OCI-LY7 (cell line): ENCODE measurements at regions not wholly inside any gene's neighbourhood (a gene's known extent, or its start where the extent isn't known, plus 50 kb on each side); places are given as distances from the start of the nearest gene placed in this dataset.

ENCODE experiments used
- BruUV-seq: library from RNA; stranded (reverse); fragments of 400-500 nt; replicated peaks from 2 replicates; lab custom pipeline; 2021; lab: Mats Ljungman, UMichigan
- CTCF ChIA-PET: fragments of 300-600 bp; sonication (Branson Sonifier 250); formaldehyde crosslinking; loops from one replicate; lab custom pipeline; 2022; ENCODE audit warnings: antibody characterized with exemption; ENCODE audit not compliant: unreplicated experiment; lab: Charles Lee
- POLR2A ChIA-PET: fragments of 300-600 bp; sonication (Branson Sonifier 250); formaldehyde crosslinking; loops from one replicate; lab custom pipeline; 2022; ENCODE audit warnings: antibody characterized with exemption; lab: Charles Lee
- DNase-seq: peaks from one replicate; pipeline ENCODE4 v3.0.0-alpha.2; 2015; ENCODE audit warnings: low spot score
- H2AFZ ChIP-seq: fragments of 200-600 bp; sonication (generic), shearing (Covaris generic); 2 replicates; pipeline ENCODE4 v1.6.1; 2014; ENCODE audit warnings: mild to moderate bottlenecking, antibody characterized with exemption, low read length, moderate library complexity
- H3K27ac ChIP-seq: fragments of 200-600 bp; sonication (generic); 2 replicates; pipeline ENCODE4 v1.5.1; 2014; ENCODE audit warnings: mixed run types, low read depth, mild to moderate bottlenecking, moderate library complexity, low read length, inconsistent platforms; ENCODE audit not compliant: poor library complexity, severe bottlenecking
- H3K36me3 ChIP-seq: fragments of 200-600 bp; sonication (generic); 2 replicates; pipeline ENCODE4 v1.6.1; 2014; ENCODE audit warnings: mild to moderate bottlenecking, antibody characterized with exemption, low read length, moderate library complexity, mixed read lengths; ENCODE audit not compliant: insufficient read depth
- H3K4me1 ChIP-seq: fragments of 200-600 bp; sonication (generic); 2 replicates; pipeline ENCODE4 v1.5.1; 2014; ENCODE audit warnings: mild to moderate bottlenecking, low read length; ENCODE audit not compliant: insufficient read depth, poor library complexity, severe bottlenecking
- H3K4me2 ChIP-seq: fragments of 200-600 bp; sonication (generic); 2 replicates; pipeline ENCODE4 v1.6.1; 2014; ENCODE audit warnings: mild to moderate bottlenecking, low read length
- H3K4me3 ChIP-seq: fragments of 200-600 bp; sonication (generic); 2 replicates; pipeline ENCODE4 v1.5.1; 2014; ENCODE audit warnings: mild to moderate bottlenecking, low read depth, low read length; ENCODE audit not compliant: poor library complexity, severe bottlenecking
- H3K79me2 ChIP-seq: fragments of 200-600 bp; sonication (generic); 2 replicates; pipeline ENCODE4 v1.6.1; 2016; ENCODE audit warnings: low read depth, mild to moderate bottlenecking, low read length, moderate library complexity, mixed read lengths; ENCODE audit not compliant: insufficient read depth
- H3K9me2 ChIP-seq: fragments of 200-600 bp; sonication (generic); 2 replicates; pipeline ENCODE4 v1.6.1; 2016; ENCODE audit warnings: mild to moderate bottlenecking, low read length, mixed read lengths; ENCODE audit not compliant: insufficient read depth
- H3K9me3 ChIP-seq: fragments of 200-600 bp; sonication (generic); 2 replicates; pipeline ENCODE4 v1.6.1; 2014; ENCODE audit warnings: mild to moderate bottlenecking, mixed run types, low read length, mixed read lengths
- H4K20me1 ChIP-seq: fragments of 200-600 bp; sonication (generic); 2 replicates; pipeline ENCODE4 v1.6.1; 2014; ENCODE audit warnings: mild to moderate bottlenecking, antibody characterized with exemption, low read length, moderate library complexity, mixed read lengths; ENCODE audit not compliant: insufficient read depth
- CTCF ChIP-seq: fragments of 200-600 bp; sonication (generic); conservative IDR thresholded peaks from 2 replicates; pipeline ENCODE4 v1.5.1; 2014; ENCODE audit warnings: mild to moderate bottlenecking, antibody characterized with exemption, low read length, moderate library complexity, mixed read lengths
- EZH2phosphoT487 ChIP-seq: fragments of 200-600 bp; sonication (generic); IDR thresholded peaks from 2 replicates; pipeline ENCODE4 v1.6.1; 2018; ENCODE audit warnings: low read depth, borderline replicate concordance, mild to moderate bottlenecking, mixed run types, antibody characterized with exemption, low read length, moderate library complexity, mixed read lengths
- intact Hi-C: fragments of 100-400 bp; cut with micrococcal nuclease; formaldehyde crosslinking; loops from one replicate; pipeline ENCODE4 v1.10.0; 2022; ENCODE audit not compliant: unreplicated experiment

DNA sequence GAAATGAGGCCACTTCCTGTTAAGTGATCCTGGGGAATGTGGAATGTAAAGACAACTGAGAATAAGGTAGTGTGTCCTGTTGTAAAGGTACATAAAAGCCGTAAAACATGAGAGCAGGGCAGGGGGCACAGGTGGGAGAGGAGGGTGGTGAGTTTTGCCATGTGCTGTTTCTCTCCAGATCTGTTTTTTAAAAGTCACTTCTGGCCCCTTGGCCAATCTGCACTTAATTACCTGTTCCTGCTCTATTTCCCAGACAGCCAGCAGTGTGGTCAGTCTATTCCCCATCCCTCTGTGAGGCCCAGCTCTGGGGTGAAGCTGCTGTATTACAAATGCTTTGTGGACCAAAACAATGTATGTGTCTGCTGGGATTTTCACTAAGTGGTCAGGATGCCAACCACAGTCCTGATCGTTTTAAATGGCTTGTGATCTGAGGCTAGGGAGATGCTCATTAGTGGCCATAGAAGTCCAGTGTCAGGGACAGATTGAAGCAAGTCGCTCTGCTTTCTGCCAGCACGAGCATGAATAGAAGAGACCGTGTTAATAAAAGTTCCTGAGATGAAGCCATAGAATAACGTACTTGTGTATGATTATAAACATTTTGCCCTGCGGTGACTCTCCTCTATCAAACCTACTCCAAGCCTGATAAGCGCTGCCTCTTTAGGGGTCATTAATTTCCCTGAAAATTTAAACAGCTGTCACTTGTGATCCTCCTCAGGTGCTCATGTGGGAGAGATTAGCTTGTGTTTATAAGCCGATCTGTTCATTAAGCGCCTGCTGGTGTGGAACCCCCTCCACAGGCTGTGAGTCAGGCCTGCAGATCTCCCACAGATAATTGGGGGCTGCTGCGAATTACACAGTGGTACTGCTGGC, 111.8 kb upstream of the CENPW start:
- H3K4me2 ChIP-seq: no peak overlapping the region
- H3K4me3 ChIP-seq: no peak overlapping the region
- intact Hi-C loops: no loop called here
- H2AFZ ChIP-seq: no peak overlapping the region
- ChIA-PET POLR2A (interaction anchor here (0.5 kb wide), 1 partner anchor 71 kb away, joined by 4 read pairs; no protein-coding TSS in a partner anchor), CTCF (no interaction called here)
- H3K27ac ChIP-seq: no peak overlapping the region
- no peak for TF ChIP-seq CTCF
- TF ChIP-seq EZH2phosphoT487: no peak
- H3K36me3 ChIP-seq: no peaks in the 10 kb centered on the region
- H3K4me1 ChIP-seq: no peaks in the 10 kb centered on the region
- BruUV-seq: no TSS peak
- H4K20me1 ChIP-seq: no peaks in the 10 kb centered on the region
- H3K79me2 ChIP-seq: no peaks in the 10 kb centered on the region
- no peaks in the 10 kb centered on the region for H3K9me3 ChIP-seq
- no peaks in the 10 kb centered on the region for H3K9me2 ChIP-seq
- DNase-seq: no peak

- Histone ChIP-seq H4K20me1 (no peaks in the 10 kb centered on the region), H2AFZ (no peak overlapping the region), H3K9me2 (no peaks in the 10 kb centered on the region), H3K27ac (no peak overlapping the region), H3K4me1 (no peaks in the 10 kb centered on the region), H3K79me2 (no peaks in the 10 kb centered on the region), H3K4me3 (no peak overlapping the region), H3K36me3 (no peaks in the 10 kb centered on the region), H3K4me2 (no peak overlapping the region), H3K9me3 (no peaks in the 10 kb centered on the region)
- no TSS peak for BruUV-seq
- intact Hi-C loops: no loop called here
- ChIA-PET CTCF (no interaction called here), POLR2A (no interaction called here)
- TF ChIP-seq CTCF (no peak), EZH2phosphoT487 (no peak)
- DNase-seq: no peak
These were observed 107.2 kb upstream of the CENPW start for GRCh38 chr6:126232671-126233070.

- no peak for DNase-seq
- Histone ChIP-seq H3K36me3 (no peaks in the 10 kb centered on the region), H2AFZ (no peak overlapping the region), H3K79me2 (no peaks in the 10 kb centered on the region), H3K27ac (no peak overlapping the region), H3K4me2 (no peak overlapping the region), H3K4me3 (no peak overlapping the region), H3K9me3 (no peaks in the 10 kb centered on the region), H4K20me1 (no peaks in the 10 kb centered on the region), H3K4me1 (no peaks in the 10 kb centered on the region), H3K9me2 (no peaks in the 10 kb centered on the region)
- intact Hi-C loops: no loop called here
- POLR2A ChIA-PET: no interaction called here
- TF ChIP-seq CTCF (no peak), EZH2phosphoT487 (no peak)
- no TSS peak for BruUV-seq
- CTCF ChIA-PET: no interaction called here
These were observed 106.7 kb upstream of the CENPW start for GRCh38 chr6:126233192-126233591.
